Gastrocnemius medialis (tissue), 4 donors: ENCODE measurements at regions not wholly inside any gene's neighbourhood (a gene's known extent, or its start where the extent isn't known, plus 50 kb on each side); places are given as distances from the start of the nearest gene placed in this dataset.

ENCODE experiments used
- ATAC-seq, 2 donors: fragments of 150-250 bp; one replicate each; pipeline ENCODE4 v1.9.1; 2016
- DNase-seq, 2 donors: peaks; one replicate each; pipeline ENCODE4 v3.0.0-alpha.2; 2019
- H3K27ac ChIP-seq, 4 donors: fragments of 200-600 bp; sonication (generic); 1 replicate in 1 of 4; 2 replicates in 3 of 4; pipeline ENCODE4 v1.5.1; 2016 to 2018; ENCODE audit warnings: mild to moderate bottlenecking in 2 of 4, moderate library complexity in 1 of 4
- H3K27me3 ChIP-seq, 3 donors: fragments of 200-600 bp; sonication (generic) in 2 of 3; 1 replicate in 1 of 3; 2 replicates in 2 of 3; pipeline versions ENCODE4 v1.5.1 to v1.6.0; 2016 to 2019; ENCODE audit warnings: mild to moderate bottlenecking in 1 of 3, moderate library complexity in 1 of 3
- H3K36me3 ChIP-seq, 2 donors: fragments of 200-600 bp; sonication (generic) in 1 of 2; one replicate each; pipeline ENCODE4 v1.5.1; 2017 to 2018
- H3K4me1 ChIP-seq, 2 donors: fragments of 200-600 bp; sonication (generic) in 1 of 2; one replicate each; pipeline ENCODE4 v1.5.1; 2016 to 2017; ENCODE audit warnings: mild to moderate bottlenecking in 2 of 2
- H3K4me3 ChIP-seq, 4 donors: fragments of 200-600 bp; sonication (generic) in 3 of 4; 1 replicate in 1 of 4; 2 replicates in 3 of 4; pipeline ENCODE4 v1.5.1; 2016 to 2019; ENCODE audit warnings: mild to moderate bottlenecking in 2 of 4
- H3K9me3 ChIP-seq, 3 donors: fragments of 200-600 bp; sonication (generic) in 2 of 3; 1 replicate in 1 of 3; 2 replicates in 2 of 3; pipeline ENCODE4 v1.5.1; 2016 to 2019
- POLR2A ChIP-seq, 2 donors: fragments of 450-650 bp; IDR thresholded peaks; one replicate each; pipeline ENCODE4 v1.6.1; 2017; ENCODE audit warnings: antibody characterized with exemption in 2 of 2, mild to moderate bottlenecking in 2 of 2, moderate library complexity in 2 of 2
- in situ Hi-C, 4 donors: fragments of 200-750 bp; cut with MboI; loops; one replicate each; pipeline versions ENCODE4 v1.15.0 to v1.8.0; 2017; ENCODE audit warnings: low sequenced_read_pairs in 4 of 4
- intact Hi-C: fragments of 100-400 bp; cut with DNase I; formaldehyde crosslinking; loops from one replicate; pipeline ENCODE4 v1.15.1; 2023; ENCODE audit warnings: low total_unique reads
- TF ChIP-seq, protein P1 (sequence below), 5 experiments: fragments of 450-650 bp in 3 of 5; fragments of 200-600 bp in 2 of 5; sonication (generic) in 2 of 5; IDR thresholded peaks in 4 of 5; conservative IDR thresholded peaks in 1 of 5; 1 replicate in 4 of 5; 2 replicates in 1 of 5; pipeline ENCODE4 v1.5.1; 2016 to 2019; ENCODE audit warnings: antibody characterized with exemption in 5 of 5, mild to moderate bottlenecking in 3 of 5, moderate library complexity in 3 of 5

DNA sequence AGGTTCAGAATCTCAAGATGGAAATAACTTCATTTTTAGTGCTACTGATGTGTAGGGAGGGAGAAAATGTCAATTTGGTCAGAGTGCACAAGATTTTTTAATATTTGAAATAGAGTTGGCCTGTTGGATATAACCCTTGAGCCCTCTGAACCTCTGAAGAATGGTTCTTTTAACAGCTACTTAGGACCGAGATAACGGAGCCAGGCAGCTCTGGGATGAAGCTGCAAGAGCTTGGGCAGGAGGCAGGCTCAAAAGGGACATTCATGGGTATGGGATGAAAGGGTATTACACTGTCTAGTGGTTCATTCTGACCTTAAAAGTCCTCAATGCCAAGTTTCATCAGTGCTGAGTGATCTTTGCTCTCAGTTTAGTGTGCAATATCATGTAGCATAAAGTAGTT lies 111.4 kb upstream of the CPHXL start:
- H3K27ac ChIP-seq = no peak overlapping the region
- no peaks in the 10 kb centered on the region for H3K36me3 ChIP-seq
- ATAC-seq (no peak), DNase-seq (no peak)
- intact Hi-C loops (no loop called here), in situ Hi-C loops (no loop called here)
- H3K4me1 ChIP-seq = no peaks in the 10 kb centered on the region
- no peaks in the 10 kb centered on the region for H3K9me3 ChIP-seq
- no peaks in the 10 kb centered on the region for H3K27me3 ChIP-seq
- TF ChIP-seq POLR2A (IDR thresholded peaks at IDR 0.05) = no peak
- TF ChIP-seq, protein P1, sequence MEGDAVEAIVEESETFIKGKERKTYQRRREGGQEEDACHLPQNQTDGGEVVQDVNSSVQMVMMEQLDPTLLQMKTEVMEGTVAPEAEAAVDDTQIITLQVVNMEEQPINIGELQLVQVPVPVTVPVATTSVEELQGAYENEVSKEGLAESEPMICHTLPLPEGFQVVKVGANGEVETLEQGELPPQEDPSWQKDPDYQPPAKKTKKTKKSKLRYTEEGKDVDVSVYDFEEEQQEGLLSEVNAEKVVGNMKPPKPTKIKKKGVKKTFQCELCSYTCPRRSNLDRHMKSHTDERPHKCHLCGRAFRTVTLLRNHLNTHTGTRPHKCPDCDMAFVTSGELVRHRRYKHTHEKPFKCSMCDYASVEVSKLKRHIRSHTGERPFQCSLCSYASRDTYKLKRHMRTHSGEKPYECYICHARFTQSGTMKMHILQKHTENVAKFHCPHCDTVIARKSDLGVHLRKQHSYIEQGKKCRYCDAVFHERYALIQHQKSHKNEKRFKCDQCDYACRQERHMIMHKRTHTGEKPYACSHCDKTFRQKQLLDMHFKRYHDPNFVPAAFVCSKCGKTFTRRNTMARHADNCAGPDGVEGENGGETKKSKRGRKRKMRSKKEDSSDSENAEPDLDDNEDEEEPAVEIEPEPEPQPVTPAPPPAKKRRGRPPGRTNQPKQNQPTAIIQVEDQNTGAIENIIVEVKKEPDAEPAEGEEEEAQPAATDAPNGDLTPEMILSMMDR (IDR thresholded peaks at IDR 0.05 in 4 of 5, conservative IDR thresholded peaks at IDR 0.05 in 1 of 5) = no peak
- no peak overlapping the region for H3K4me3 ChIP-seq

GRCh38 chr16:75841517-75841916 lies 115.2 kb upstream of the CPHXL start:
- DNase-seq = no peak
- TF ChIP-seq POLR2A (IDR thresholded peaks at IDR 0.05) = no peak
- TF ChIP-seq, protein P1 (IDR thresholded peaks at IDR 0.05 in 4 of 5, conservative IDR thresholded peaks at IDR 0.05 in 1 of 5) = no peak
- intact Hi-C loops (no loop called here), in situ Hi-C loops (no loop called here)
- Histone ChIP-seq H3K4me3 (no peak overlapping the region), H3K27ac (no peak overlapping the region), H3K9me3 (no peaks in the 10 kb centered on the region), H3K36me3 (no peaks in the 10 kb centered on the region), H3K27me3 (no peaks in the 10 kb centered on the region), H3K4me1 (no peaks in the 10 kb centered on the region)
- ATAC-seq = no peak

DNA sequence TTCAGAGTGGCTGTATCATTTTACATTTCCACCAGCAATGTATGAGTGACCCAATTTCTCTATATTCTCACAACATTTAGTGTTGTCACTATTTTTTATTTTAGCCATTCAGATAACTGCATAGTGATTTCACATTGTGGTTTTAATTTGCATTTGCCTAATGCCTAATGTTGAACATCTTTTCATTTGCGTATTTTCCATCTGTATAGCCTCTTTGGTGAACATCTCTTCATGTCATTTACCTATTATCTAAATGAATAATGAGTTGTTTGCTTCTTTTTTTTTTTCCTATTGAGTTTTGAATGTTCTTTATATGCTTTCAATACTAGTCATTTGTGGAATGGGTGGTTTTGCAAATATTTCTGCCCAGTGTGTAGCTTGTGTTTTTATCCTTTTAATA lies 120.9 kb upstream of the CPHXL start:
- DNase-seq (no peak), ATAC-seq (no peak)
- Histone ChIP-seq H3K27me3 (no peaks in the 10 kb centered on the region), H3K27ac (no peak overlapping the region), H3K9me3 (no peaks in the 10 kb centered on the region), H3K4me1 (no peaks in the 10 kb centered on the region), H3K36me3 (no peaks in the 10 kb centered on the region), H3K4me3 (no peak overlapping the region)
- in situ Hi-C loops = no loop called here
- intact Hi-C loops = no loop called here
- TF ChIP-seq, protein P1 (IDR thresholded peaks at IDR 0.05 in 4 of 5, conservative IDR thresholded peaks at IDR 0.05 in 1 of 5) = no peak

DNA sequence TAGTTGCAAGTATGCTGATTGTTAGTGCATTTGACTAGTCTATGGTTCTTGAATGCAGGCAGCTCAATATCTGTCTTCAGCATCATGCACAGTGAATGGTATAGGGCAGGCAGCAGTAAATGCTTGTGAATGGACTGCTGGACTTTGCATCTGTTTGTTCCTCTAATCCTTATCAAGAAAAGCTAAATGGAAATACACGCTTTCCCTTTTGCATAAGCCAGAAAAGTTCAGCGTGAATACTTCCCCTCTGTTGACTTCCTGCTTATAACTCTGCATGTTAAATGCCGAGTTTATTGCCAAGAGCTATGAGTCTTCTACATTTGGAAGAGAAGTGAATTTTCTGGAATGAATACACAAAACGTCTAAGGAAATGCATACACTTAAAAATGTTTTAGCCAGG lies 127.9 kb upstream of the CPHXL start:
- ATAC-seq = no peak
- intact Hi-C loops = no loop called here
- no peaks in the 10 kb centered on the region for H3K4me1 ChIP-seq

More for the DNA sequence above, 127.9 kb upstream of the CPHXL start:
- no peak for TF ChIP-seq POLR2A (IDR thresholded peaks at IDR 0.05)
- TF ChIP-seq, protein P1 (IDR thresholded peaks at IDR 0.05 in 4 of 5, conservative IDR thresholded peaks at IDR 0.05 in 1 of 5) = no peak
- Histone ChIP-seq H3K27me3 (no peaks in the 10 kb centered on the region), H3K4me3 (no peak overlapping the region), H3K36me3 (no peaks in the 10 kb centered on the region), H3K27ac (no peak overlapping the region), H3K9me3 (no peaks in the 10 kb centered on the region)
- in situ Hi-C loops = no loop called here
- DNase-seq = no peak
